K562 (cell line): ENCODE measurements at regions not wholly inside any gene's neighbourhood (a gene's known extent, or its start where the extent isn't known, plus 50 kb on each side); places are given as distances from the start of the nearest gene placed in this dataset.

Experiments
- ATAC-seq: fragments of 200-7000 bp; cut with Tn5 transposase; 3 replicates; pipeline ENCODE4 v1.9.1; 2020; ENCODE audit warnings: moderate library complexity
- BruUV-seq: library from RNA; stranded (reverse); fragments of 400-500 nt; replicated peaks from 2 replicates; lab custom pipeline; 2021; lab: Mats Ljungman, UMichigan
- CTCF ChIA-PET: fragments of 300-600 bp; formaldehyde crosslinking; extraction: SDS; loops from one replicate; lab custom pipeline; 2021; ENCODE audit warnings: low intra/inter-chr PET ratio; lab: Yijun Ruan, JAX
- POLR2A ChIA-PET: fragments of 300-600, 350-650 bp; sonication (Branson Sonifier 250); formaldehyde crosslinking; extraction: SDS; loops from one replicate; lab custom pipeline; 2021; ENCODE audit warnings: antibody characterized with exemption, inconsistent platforms; lab: Yijun Ruan, JAX
- DNase-seq, 4 experiments: peaks; one replicate each; pipeline versions ENCODE4 v3.0.0 to v3.0.0-alpha.2; 2011 to 2018; ENCODE audit warnings: low spot score in 3 of 4, mixed read lengths in 3 of 4; ENCODE audit errors: extremely low read depth in 1 of 4
- FAIRE-seq: peaks from 2 replicates; lab custom pipeline; 2011; peaks lifted over from hg19 to GRCh38; lab: Jason Lieb, UNC
- H2AFZ ChIP-seq: 2 replicates; pipeline ENCODE4 v1.6.0; 2011; ENCODE audit warnings: low read depth, low read length, control low read depth, inconsistent platforms
- H3K27ac ChIP-seq: fragments of 200-600 bp; 3 replicates; pipeline ENCODE4 v1.8.0; 2011; ENCODE audit warnings: low read depth, mild to moderate bottlenecking, control low read depth, inconsistent platforms, low read length, moderate library complexity, mixed read lengths; ENCODE audit errors: extremely low read depth
- H3K27me3 ChIP-seq, 2 experiments: fragments of 300-600 bp in 1 of 2; 2 replicates in 1 of 2; 3 replicates in 1 of 2; pipeline versions ENCODE4 v1.6.0 to v1.8.0; 2011; ENCODE audit warnings: inconsistent platforms in 2 of 2, low read length in 2 of 2, mild to moderate bottlenecking in 1 of 2, mixed read lengths in 1 of 2, moderate library complexity in 1 of 2; ENCODE audit not compliant: control insufficient read depth in 2 of 2, insufficient read depth in 2 of 2
- H3K36me3 ChIP-seq: fragments of 300-600 bp; 3 replicates; pipeline ENCODE4 v1.8.0; 2011; ENCODE audit warnings: mild to moderate bottlenecking, low read length, inconsistent platforms; ENCODE audit not compliant: control insufficient read depth, insufficient read depth
- H3K4me1 ChIP-seq, 2 experiments: fragments of 200-600 bp in 1 of 2; replicated peaks in 1 of 2; 2 replicates in 1 of 2; 3 replicates in 1 of 2; pipeline versions ENCODE4 v1.5.1 to v1.8.0; 2011; ENCODE audit warnings: inconsistent platforms in 2 of 2, low read length in 2 of 2, mild to moderate bottlenecking in 1 of 2, mixed read lengths in 1 of 2, moderate library complexity in 1 of 2; ENCODE audit not compliant: control insufficient read depth in 2 of 2, insufficient read depth in 2 of 2
- H3K4me2 ChIP-seq: 2 replicates; pipeline ENCODE4 v1.6.1; 2011; ENCODE audit warnings: low read length, control low read depth, inconsistent platforms, mixed read lengths; ENCODE audit not compliant: insufficient read depth
- H3K4me3 ChIP-seq: fragments of 200-600 bp; sonication (generic), shearing (Covaris generic); 2 replicates; pipeline ENCODE4 v1.5.1; 2016; ENCODE audit warnings: control low read depth, inconsistent platforms
- H3K79me2 ChIP-seq: fragments of 200-600 bp; 3 replicates; pipeline ENCODE4 v1.8.0; 2011; ENCODE audit warnings: low read length, inconsistent platforms; ENCODE audit not compliant: control insufficient read depth, insufficient read depth
- H3K9ac ChIP-seq, 2 experiments: 2 replicates each; pipeline versions ENCODE4 v1.6.0 to v1.6.1; 2011; ENCODE audit warnings: low read depth in 2 of 2, low read length in 2 of 2, control low read depth in 1 of 2, inconsistent platforms in 1 of 2, mild to moderate bottlenecking in 1 of 2, mixed read lengths in 1 of 2; ENCODE audit not compliant: insufficient read depth in 1 of 2
- H3K9me1 ChIP-seq: one replicate; pipeline ENCODE4 v1.6.0; 2011; ENCODE audit warnings: inconsistent platforms, mild to moderate bottlenecking, low read length, moderate library complexity; ENCODE audit not compliant: control insufficient read depth, insufficient read depth
- H3K9me3 ChIP-seq: replicated peaks from 2 replicates; pipeline ENCODE4 v1.5.1; 2011; ENCODE audit warnings: low read depth, low read length, inconsistent platforms; ENCODE audit not compliant: control insufficient read depth, insufficient read depth
- H4K20me1 ChIP-seq: replicated peaks from 2 replicates; pipeline ENCODE4 v1.6.1; 2011; ENCODE audit warnings: low read length, inconsistent platforms, mixed read lengths; ENCODE audit not compliant: control insufficient read depth, insufficient read depth
- AFF1 ChIP-seq, 2 experiments: fragments of 450-650 bp; IDR thresholded peaks; 2 replicates each; pipeline ENCODE4 v1.6.1; 2018; ENCODE audit warnings: mild to moderate bottlenecking in 2 of 2, low read depth in 1 of 2; ENCODE audit not compliant: partially characterized antibody in 2 of 2
- KDM1A ChIP-seq, 2 experiments: fragments of 450-650 bp; IDR thresholded peaks; 2 replicates each; pipeline ENCODE4 v1.6.1; 2016; ENCODE audit warnings: mild to moderate bottlenecking in 2 of 2
- NCOA4 ChIP-seq: fragments of 450-650 bp; IDR thresholded peaks from 2 replicates; pipeline ENCODE4 v1.6.1; 2018; ENCODE audit warnings: mild to moderate bottlenecking; ENCODE audit not compliant: partially characterized antibody
- POLR2B ChIP-seq: fragments of 450-650 bp; IDR thresholded peaks from 2 replicates; pipeline ENCODE4 v1.6.1; 2018; ENCODE audit warnings: low read depth; ENCODE audit not compliant: partially characterized antibody
- SMARCE1 ChIP-seq: fragments of 450-650 bp; IDR thresholded peaks from 2 replicates; pipeline ENCODE4 v1.7.1; 2016; ENCODE audit warnings: mild to moderate bottlenecking
- TAL1 ChIP-seq: fragments of 450-650 bp; IDR thresholded peaks from 2 replicates; pipeline ENCODE4 v1.6.1; 2016; ENCODE audit warnings: mild to moderate bottlenecking
- TEAD2 ChIP-seq: fragments of 450-650 bp; IDR thresholded peaks from 2 replicates; pipeline ENCODE4 v1.6.1; 2016; ENCODE audit warnings: missing genetic modification characterization, control low read depth, missing compliant biosample characterization
- ZBTB40 ChIP-seq, 2 experiments: fragments of 450-650 bp in 1 of 2; sonication (generic) in 1 of 2; formaldehyde crosslinking in 1 of 2; IDR thresholded peaks; 2 replicates each; pipeline versions ENCODE4 v1.7.1 to v1.9.0; 2016 to 2022; ENCODE audit warnings: inconsistent platforms in 1 of 2, mild to moderate bottlenecking in 1 of 2, missing genetic modification reagents in 1 of 2
- ZNF436 ChIP-seq: fragments of 250-450, 450-650 bp; sonication (Bioruptor Pico); formaldehyde crosslinking; IDR thresholded peaks from 2 replicates; pipeline ENCODE4 v1.7.0; 2020; ENCODE audit warnings: mild to moderate bottlenecking
- WGBS: fragments of 100-300 bp; shearing (Covaris generic); methylation state at CpG from one replicate; pipeline ENCODE4 v1.1.6; 2016; ENCODE audit warnings: low coverage, mixed read lengths; ENCODE audit not compliant: insufficient coverage; ENCODE audit errors: missing lambda C conversion rate; 5-methylcytosine and 5-hydroxymethylcytosine counted together
- in situ Hi-C: fragments of 300-500 bp; cut with MboI; formaldehyde crosslinking; loops from 4 replicates; pipeline ENCODE4 v1.15.0; 2018; ENCODE audit warnings: inconsistent platforms, mixed read lengths
- intact Hi-C: fragments of 100-400 bp; cut with micrococcal nuclease; formaldehyde crosslinking; loops from 2 replicates; pipeline ENCODE4 v1.14.2; 2022

- BruUV-seq, result no TSS peak
- H3K9ac ChIP-seq, result no peak overlapping the region
- no peak overlapping the region for H3K4me3 ChIP-seq
- CTCF ChIA-PET, result interaction anchor here (0.5 kb wide), 1 partner anchor 11 kb away, joined by 3 read pairs; no protein-coding TSS in a partner anchor
- DNase-seq, result peak in 1 of 4 experiments; percentile 36
- no peak overlapping the region for H3K4me2 ChIP-seq
- intact Hi-C loops, result no loop called here
- H3K27me3 ChIP-seq, result no peaks in the 10 kb centered on the region
- WGBS, result 6% methylated on average over 2 of the region's 2 CpGs
- peak; percentile 34; the same call in 1 of the 3 replicates for ATAC-seq
- H3K9me3 ChIP-seq, result no peaks in the 10 kb centered on the region
- no peaks in the 10 kb centered on the region for H3K9me1 ChIP-seq
- in situ Hi-C loops, result loop anchor here (10.0 kb wide), 1 partner anchor 923 kb away; no protein-coding TSS in a partner anchor
- no peaks in the 10 kb centered on the region; a peak in 1 of 5 replicates for H3K4me1 ChIP-seq
- H3K27ac ChIP-seq, result no peak overlapping the region
- FAIRE-seq, result no peak
- no peaks in the 10 kb centered on the region for H3K79me2 ChIP-seq
- no peaks in the 10 kb centered on the region for H3K36me3 ChIP-seq
- no peak overlapping the region for H2AFZ ChIP-seq
- H4K20me1 ChIP-seq, result no peaks in the 10 kb centered on the region
- POLR2A ChIA-PET, result no interaction called here
- TF ChIP-seq SMARCE1, result peak; percentile 85; the same call in 1 of the 2 replicates
- no peak for TF ChIP-seq TEAD2
- peak; percentile 52 to 61 for TF ChIP-seq KDM1A (IDR thresholded peaks at IDR 0.05)
- TF ChIP-seq TAL1, result no peak; the same call in 1 of the 2 replicates
- peak in 1 of 2 experiments; percentile 15 for TF ChIP-seq AFF1 (IDR thresholded peaks at IDR 0.05; ENCODE audit: low read depth in 1 of 2, partially characterized antibody in 2 of 2)
- no peak for TF ChIP-seq NCOA4
- no peak for TF ChIP-seq ZNF436
- TF ChIP-seq ZBTB40 (IDR thresholded peaks at IDR 0.05), result no peak
- TF ChIP-seq ZBTB40 (CRISPR knock-in tag; IDR thresholded peaks at IDR 0.05), result no peak
- no peak for TF ChIP-seq POLR2B
Observed at GRCh38 chr5:164487939-164488338, 982.5 kb downstream of the MAT2B start.
